Right lobe of liver (tissue), 4 donors: ENCODE measurements at regions not wholly inside any gene's neighbourhood (a gene's known extent, or its start where the extent isn't known, plus 50 kb on each side); places are given as distances from the start of the nearest gene placed in this dataset.

Source experiments
- CTCF ChIP-seq, 4 donors: fragments of 200-600 bp in 3 of 4; fragments of 450-650 bp in 1 of 4; IDR thresholded peaks; one replicate each; pipeline versions ENCODE4 v1.5.1 to v1.8.0; 2016 to 2022; ENCODE audit warnings: antibody characterized with exemption in 4 of 4, mild to moderate bottlenecking in 2 of 4
- POLR2A ChIP-seq: fragments of 450-650 bp; IDR thresholded peaks from one replicate; pipeline ENCODE4 v1.6.1; 2017; ENCODE audit warnings: antibody characterized with exemption, mild to moderate bottlenecking
- donor health status: DM: no; HTN: no; CAD: no.
- donor health status: DM: no; HTN: no; CAD: no.
- donor health status: DM: no; HTN: yes; CAD: no.

- TF ChIP-seq CTCF (IDR thresholded peaks at IDR 0.05), result no peak
- TF ChIP-seq POLR2A, result no peak
These were observed 161.6 kb upstream of the PRDX4 start for GRCh38 chrX:23505531-23506303.
